22Rv1 (cell line): ENCODE measurements at regions not wholly inside any gene's neighbourhood (a gene's known extent, or its start where the extent isn't known, plus 50 kb on each side); places are given as distances from the start of the nearest gene placed in this dataset.

Source experiments
- H3K27ac ChIP-seq: fragments of 450-650 bp; 2 replicates; pipeline ENCODE4 v1.5.1; 2017
- CTCF ChIP-seq: fragments of 450-650 bp; IDR thresholded peaks from 2 replicates; pipeline ENCODE4 v1.5.1; 2017; ENCODE audit warnings: mild to moderate bottlenecking
- ZFX ChIP-seq: fragments of 450-650 bp; IDR thresholded peaks from 2 replicates; pipeline ENCODE4 v1.6.1; 2017; ENCODE audit warnings: antibody characterized with exemption, borderline replicate concordance

DNA sequence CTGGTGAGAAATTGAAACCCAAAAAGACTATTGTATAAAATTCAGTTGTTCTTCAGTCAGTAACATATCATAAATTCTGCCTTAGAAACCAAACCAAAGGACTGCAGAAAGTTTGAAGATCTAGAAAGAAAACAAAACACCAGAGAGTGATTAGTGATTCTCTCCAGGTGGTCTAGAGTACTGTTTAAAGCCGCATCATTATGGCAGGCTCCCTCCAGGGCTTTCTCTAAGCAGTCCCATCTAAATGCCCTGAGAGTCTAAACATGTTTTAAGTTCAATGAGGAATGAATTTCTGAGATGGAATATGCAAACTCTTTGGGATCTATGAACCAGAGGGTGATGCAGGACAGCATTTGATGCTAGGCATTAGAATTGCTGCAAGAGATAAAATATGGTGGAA is 100.9 kb upstream of the ST6GALNAC5 start:
- no peak overlapping the region for H3K27ac ChIP-seq
- TF ChIP-seq CTCF (no peak), ZFX (no peak)

DNA sequence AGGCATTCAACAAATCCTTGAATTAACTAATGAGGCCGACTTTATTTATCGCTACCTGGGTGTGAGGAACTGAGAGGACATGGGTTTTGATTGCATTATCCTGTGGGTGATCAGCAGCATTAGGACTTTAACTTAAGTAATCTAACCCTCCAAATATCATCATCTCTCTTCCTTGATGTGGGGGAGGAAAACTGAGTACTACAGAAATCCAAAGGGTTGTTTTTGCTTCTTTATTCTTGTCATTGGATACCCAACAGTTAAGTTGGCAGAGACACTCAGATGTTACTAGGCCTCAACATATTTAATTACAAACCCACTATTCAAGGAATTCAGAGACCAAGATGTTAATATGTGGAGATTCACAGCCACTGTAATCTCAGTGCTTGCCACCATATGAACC is 97.4 kb upstream of the ST6GALNAC5 start:
- no peak overlapping the region for H3K27ac ChIP-seq

DNA sequence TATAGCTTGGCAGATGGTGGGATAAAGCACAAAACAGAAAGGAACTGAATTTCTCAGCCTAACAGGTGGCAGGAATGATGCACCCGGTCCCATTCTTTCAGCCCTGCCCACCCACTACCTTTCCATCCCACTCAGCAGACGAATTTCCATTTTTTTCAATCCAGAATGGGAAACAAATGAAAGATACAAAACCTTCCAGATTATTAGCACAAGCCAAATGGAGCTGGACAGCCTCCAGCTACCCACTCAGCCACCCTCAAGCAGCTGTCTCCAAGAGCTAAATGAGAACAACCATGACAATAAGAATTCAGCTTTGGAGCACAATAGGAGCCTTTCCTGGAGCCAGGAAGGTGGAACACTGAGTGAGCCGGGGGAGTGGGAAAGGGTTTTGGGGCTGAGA is 96.3 kb upstream of the ST6GALNAC5 start:
- H3K27ac ChIP-seq: no peak overlapping the region
- TF ChIP-seq CTCF: no peak

More for the DNA sequence above, 97.4 kb upstream of the ST6GALNAC5 start:
- TF ChIP-seq ZFX: no peak
- TF ChIP-seq CTCF: no peak

DNA sequence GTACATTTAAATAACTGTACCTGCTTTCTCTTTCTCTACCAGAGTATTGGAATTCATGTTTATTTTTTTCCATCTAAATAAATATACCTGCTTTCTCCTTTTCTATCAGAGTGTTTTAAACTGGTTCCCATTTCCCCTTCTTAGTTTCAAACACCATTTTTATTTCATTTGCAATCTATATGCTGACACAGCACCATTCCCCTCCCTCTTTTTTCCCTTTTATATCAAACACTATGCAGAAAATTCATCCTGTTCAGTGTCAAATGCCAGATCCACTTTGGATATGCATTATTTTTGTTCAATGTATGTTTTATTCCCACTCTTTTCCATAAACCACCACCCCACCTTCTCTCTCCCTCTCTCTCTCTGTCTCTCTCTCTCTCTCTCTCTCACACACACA is 85.8 kb upstream of the ST6GALNAC5 start:
- TF ChIP-seq CTCF (no peak), ZFX (no peak)
- no peak overlapping the region for H3K27ac ChIP-seq

DNA sequence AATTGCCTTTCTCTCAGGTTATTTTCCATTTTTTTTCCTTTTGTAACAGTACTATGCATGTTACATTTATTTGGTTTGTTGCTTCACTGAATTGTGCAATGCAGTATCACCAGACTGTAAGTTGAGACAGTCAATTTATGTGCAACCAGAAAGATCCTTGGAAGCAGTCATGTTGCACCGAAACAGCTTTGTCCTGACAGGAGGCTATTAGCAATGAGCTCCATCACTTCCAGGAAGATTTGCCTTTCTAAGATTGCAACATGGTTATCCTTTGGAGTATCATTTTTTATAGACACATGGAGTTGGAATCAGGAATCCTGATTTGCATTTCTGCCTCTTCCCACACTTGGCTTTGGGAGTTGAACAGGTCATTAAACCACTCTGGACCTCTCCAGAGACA is 84.5 kb upstream of the ST6GALNAC5 start:
- TF ChIP-seq CTCF: no peak
- TF ChIP-seq ZFX: no peak
- H3K27ac ChIP-seq: no peak overlapping the region

- TF ChIP-seq ZFX (no peak), CTCF (no peak)
These were observed 82.8 kb upstream of the ST6GALNAC5 start for GRCh38 chr1:76784502-76784901.

GRCh38 chr1:76786222-76786621 is 81.1 kb upstream of the ST6GALNAC5 start:
- TF ChIP-seq CTCF: no peak
- TF ChIP-seq ZFX: no peak
- no peak overlapping the region for H3K27ac ChIP-seq

More at GRCh38 chr1:76784502-76784901, 82.8 kb upstream of the ST6GALNAC5 start:
- no peak overlapping the region for H3K27ac ChIP-seq
